ENCODE measurements at regions not wholly inside any gene's neighbourhood (a gene's known extent, or its start where the extent isn't known, plus 50 kb on each side); places are given as distances from the start of the nearest gene placed in this dataset.

GRCh38 chr21:19026911-19027310 is 623.3 kb upstream of the TMPRSS15 start:
- TF ChIP-seq POLR2A (IDR thresholded peaks at IDR 0.05; ENCODE audit: borderline replicate concordance, extremely low read depth, insufficient read depth, insufficient read length) (no peak), CTCF (IDR thresholded peaks at IDR 0.05 in 2 of 3, conservative IDR thresholded peaks at IDR 0.05 in 1 of 3; ENCODE audit: borderline replicate concordance in 1 of 3, insufficient read depth in 1 of 3, low read depth in 2 of 3, low read length in 2 of 3) (no peak), CEBPB (IDR thresholded peaks at IDR 0.05; ENCODE audit: low read depth) (no peak), POLR2AphosphoS5 (IDR thresholded peaks at IDR 0.05; ENCODE audit: low read depth, low read length) (no peak), YY1 (IDR thresholded peaks at IDR 0.05; ENCODE audit: extremely low read depth, insufficient replicate concordance, low read depth, low read length) (no peak), EZH2 (IDR thresholded peaks at IDR 0.05) (no peak), MAX (IDR thresholded peaks at IDR 0.05) (no peak), ZBTB33 (IDR thresholded peaks at IDR 0.05; ENCODE audit: extremely low read depth, insufficient replicate concordance, low read length) (no peak), SP1 (IDR thresholded peaks at IDR 0.05; ENCODE audit: low read depth) (no peak), RAD21 (IDR thresholded peaks at IDR 0.05; ENCODE audit: low read depth) (no peak), SRF (IDR thresholded peaks at IDR 0.05; ENCODE audit: low read depth) (no peak), EZH2phosphoT487 (IDR thresholded peaks at IDR 0.05; ENCODE audit: borderline replicate concordance) (no peak), ATF3 (IDR thresholded peaks at IDR 0.05) (no peak)
- TF ChIP-seq, protein P1, sequence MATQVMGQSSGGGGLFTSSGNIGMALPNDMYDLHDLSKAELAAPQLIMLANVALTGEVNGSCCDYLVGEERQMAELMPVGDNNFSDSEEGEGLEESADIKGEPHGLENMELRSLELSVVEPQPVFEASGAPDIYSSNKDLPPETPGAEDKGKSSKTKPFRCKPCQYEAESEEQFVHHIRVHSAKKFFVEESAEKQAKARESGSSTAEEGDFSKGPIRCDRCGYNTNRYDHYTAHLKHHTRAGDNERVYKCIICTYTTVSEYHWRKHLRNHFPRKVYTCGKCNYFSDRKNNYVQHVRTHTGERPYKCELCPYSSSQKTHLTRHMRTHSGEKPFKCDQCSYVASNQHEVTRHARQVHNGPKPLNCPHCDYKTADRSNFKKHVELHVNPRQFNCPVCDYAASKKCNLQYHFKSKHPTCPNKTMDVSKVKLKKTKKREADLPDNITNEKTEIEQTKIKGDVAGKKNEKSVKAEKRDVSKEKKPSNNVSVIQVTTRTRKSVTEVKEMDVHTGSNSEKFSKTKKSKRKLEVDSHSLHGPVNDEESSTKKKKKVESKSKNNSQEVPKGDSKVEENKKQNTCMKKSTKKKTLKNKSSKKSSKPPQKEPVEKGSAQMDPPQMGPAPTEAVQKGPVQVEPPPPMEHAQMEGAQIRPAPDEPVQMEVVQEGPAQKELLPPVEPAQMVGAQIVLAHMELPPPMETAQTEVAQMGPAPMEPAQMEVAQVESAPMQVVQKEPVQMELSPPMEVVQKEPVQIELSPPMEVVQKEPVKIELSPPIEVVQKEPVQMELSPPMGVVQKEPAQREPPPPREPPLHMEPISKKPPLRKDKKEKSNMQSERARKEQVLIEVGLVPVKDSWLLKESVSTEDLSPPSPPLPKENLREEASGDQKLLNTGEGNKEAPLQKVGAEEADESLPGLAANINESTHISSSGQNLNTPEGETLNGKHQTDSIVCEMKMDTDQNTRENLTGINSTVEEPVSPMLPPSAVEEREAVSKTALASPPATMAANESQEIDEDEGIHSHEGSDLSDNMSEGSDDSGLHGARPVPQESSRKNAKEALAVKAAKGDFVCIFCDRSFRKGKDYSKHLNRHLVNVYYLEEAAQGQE (IDR thresholded peaks at IDR 0.05; ENCODE audit: low read depth): no peak

Data from HCT116 (cell line).